ENCODE measurements at regions not wholly inside any gene's neighbourhood (a gene's known extent, or its start where the extent isn't known, plus 50 kb on each side); places are given as distances from the start of the nearest gene placed in this dataset.

DNA sequence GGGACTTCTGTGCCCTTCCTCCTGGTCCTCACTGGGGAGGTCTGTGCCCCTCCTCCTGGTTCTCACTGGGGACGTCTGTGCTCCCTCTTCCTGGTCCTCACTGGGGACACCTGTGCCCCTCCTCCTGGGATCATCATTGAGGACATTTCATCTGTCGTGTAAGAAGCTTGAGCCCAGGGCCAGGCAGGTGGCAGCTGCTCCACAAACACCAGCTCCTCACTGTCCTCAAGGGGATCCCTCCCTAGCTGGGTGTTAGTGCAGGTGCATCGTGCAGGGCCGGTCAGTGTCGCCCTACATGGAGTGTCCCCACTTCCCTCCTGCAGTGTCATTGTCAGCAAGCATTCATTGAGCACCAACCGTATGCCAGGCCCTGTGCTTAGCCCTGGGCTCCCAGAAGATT lies 312.7 kb downstream of the PTPRU start:
- DNase-seq: no peak

DNA sequence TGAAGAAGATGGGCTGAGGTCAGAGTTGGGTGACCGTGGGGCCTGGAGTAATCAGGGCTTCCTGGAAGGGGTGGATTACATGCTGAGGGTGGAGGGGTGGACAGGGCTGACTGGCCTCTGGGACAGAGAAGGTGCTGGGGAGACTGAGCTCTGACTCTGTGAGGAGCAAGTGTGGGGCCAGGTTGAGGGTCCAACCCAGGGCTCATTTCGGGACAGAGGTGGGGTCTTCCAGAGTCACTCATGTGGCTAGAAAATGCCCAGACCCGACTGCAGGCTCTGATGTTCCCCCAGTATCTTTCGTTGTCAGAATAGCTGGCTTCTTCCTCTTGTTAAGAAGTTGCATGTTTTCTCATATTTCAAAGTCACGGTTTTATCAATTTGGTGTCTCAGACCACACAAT lies 311.8 kb downstream of the PTPRU start:
- no peak for DNase-seq

DNA sequence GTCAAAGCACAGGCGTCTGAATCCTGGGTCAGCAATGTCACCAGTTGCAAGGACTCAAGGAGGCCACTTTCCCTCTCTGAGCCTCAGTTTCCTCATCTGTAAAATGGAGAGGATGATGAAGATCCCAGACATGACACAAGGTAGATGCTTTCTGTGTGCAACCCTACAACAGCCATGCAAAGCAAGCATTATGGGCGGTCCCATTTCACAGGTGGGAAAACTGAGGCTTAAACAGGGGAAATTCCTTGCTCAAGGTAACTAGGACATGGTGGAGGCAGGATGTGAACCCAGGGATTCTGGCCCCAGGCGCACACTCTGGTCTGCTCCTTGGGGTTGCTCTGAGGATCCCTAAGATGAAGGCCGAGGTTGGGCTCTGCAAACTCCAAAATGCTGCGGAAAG lies 311.0 kb downstream of the PTPRU start:
- DNase-seq: no peak

DNA sequence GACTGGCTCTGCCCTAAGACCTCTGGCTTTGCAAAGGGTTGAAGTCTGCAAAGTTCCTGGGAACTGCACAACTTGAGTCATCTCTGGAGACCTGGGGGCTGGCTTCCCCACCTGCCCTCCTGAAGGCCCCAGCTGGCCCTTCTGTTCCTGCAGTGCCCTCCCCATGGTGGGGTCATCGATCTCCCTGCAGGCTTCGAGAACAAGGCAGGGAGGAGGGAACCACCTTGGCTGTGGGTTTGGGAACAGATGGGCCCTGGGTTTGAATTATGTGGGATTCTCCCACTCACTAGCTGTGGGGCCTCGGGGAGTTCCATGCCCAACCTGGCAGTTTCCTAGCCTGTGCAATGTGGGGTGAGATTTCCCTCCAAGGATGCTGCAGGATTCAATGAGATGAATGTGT lies 310.2 kb downstream of the PTPRU start:
- no peak for DNase-seq

DNA sequence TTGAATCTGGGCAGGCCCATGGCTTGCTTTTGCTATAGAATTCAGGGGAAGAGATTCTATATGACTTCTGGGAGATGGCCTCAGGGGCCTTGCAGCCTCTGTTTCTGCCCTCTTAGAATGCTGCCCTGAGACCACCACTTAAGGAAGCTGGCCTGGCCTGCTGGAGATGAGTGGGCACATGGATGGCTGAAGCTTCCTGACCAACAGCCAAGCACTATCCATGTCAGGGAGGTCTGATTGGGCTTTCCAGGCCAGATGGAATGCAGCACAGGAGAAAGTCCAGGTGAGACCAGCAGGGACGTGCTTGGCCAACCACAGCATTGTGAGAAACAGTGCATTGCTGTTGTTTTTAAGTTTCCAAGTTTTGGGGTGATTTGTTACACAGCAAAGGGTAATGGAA lies 308.1 kb downstream of the PTPRU start:
- DNase-seq: no peak

DNA sequence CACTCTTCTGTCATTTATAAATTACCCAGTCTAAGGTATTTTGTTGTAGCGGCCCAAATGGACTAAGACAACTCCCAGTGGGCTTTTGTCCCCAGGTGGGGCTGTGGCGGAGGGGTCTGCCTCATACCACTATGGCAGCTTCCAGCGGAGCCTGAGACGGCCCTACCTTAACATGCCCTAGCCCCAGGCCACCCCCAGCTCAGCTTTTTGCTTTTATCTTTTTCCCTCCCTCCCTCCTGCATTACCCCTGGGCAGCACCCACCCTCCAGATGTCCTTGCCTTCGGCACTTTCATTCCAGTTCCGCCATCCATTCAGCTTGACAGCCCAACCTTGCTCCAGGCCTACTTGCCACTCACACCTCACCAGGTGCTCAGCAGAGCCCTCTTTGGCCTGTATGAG lies 307.3 kb downstream of the PTPRU start:
- DNase-seq: no peak

DNA sequence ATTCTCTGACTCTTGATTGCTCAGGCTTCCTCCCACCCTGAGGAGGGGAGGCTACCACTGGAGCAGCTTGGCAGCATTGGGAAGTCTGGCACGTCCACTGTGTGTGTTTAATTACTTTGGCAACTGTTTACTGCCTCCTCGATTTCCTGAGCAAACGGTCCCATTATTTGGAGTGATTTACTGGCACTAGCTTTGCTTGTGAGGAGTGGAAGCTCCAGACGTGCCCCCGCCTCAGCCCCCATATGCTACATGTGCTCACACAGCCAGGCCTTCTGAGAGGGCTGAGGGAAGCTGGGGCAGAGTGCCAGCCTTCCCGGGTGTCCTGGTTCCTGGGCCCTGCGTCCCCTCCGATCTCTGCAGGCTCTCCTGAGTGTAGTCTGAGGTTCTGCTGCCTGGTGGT lies 306.2 kb downstream of the PTPRU start:
- DNase-seq: no peak

DNA sequence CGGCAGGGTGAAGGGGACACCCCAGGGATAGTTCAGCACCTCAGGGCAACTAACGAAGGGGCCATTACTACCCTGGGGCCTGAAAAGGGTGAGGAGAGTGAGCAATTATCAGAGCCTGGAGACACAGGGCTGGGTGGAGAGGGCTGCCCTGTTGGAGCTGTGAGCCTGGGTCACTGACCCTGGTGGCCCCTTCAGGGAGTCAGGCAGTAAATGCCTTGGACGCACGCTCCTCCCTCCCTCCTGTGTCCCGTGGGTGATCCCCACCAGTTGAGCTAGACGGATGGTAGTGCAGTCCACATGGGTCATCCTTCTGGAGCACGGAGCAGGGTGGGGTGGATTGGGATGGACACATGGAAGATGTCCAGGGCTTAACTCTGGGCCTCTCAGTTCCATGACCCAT lies 305.3 kb downstream of the PTPRU start:
- no peak for DNase-seq

DNA sequence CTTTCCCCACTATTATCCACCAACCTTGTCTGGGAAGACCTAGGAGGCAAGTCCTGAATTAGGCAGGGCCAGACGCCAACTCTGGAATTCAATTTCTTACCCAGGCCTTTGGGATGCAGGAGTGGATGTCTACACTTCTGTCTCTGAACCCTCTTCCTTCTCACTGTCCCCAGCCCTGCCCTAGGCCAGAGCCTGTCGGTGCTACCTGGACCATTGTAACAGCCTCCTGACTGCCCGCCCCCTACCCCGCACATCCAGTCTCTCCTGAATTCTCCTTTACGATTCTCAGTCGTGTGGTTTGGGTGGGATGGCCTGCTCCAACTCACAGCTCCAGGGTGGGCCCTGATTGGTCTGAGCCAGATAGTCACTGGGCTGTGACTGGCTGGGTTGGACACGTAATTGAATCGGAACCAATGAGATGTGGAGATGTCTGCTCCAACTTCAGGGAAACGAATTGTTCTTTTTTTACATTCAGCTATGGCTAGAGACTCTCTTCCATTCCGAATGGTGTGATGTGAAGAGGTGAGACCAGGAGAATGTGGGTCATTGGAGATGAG lies 304.6 kb downstream of the PTPRU start:
- no peak for DNase-seq

DNA sequence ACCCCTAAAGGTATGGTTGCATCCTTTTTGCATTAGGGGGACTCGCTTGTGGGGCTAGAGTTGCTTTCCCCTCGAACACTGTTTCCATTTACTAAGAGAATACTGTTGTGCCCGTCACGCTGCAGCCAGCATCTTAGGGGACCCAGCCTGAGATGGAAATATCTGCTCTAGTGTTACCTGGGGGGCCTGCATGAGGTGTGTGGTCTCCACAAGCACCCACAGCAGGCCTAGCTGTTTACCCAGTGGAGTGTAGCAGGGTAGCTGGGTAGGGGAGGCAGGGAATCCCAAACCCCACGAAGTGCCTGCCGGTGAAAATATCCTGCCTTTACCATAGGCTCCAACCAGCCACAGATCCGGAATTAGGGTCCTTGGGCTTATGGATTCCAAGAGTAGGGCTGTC lies 303.6 kb downstream of the PTPRU start:
- no peak for DNase-seq

DNA sequence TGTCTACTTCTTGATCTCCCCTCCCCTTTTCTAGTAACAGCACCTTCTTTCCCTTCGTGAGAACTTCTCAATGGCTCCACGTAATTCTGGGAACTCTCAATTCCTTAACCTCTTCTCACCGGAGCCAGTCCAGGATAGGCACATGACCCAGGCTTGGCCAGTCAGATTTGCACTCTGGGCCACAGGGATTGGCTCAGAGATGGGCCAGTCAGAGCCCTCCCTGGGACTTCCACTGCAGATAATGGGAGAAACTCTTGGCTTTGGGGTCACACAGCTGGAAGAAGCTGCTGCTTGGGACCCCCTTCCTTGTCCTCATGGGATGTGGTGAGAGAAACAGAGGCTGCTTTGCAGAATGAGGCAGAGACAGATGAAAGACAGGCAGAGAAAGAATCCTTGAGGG lies 302.3 kb downstream of the PTPRU start:
- DNase-seq: no peak

DNA sequence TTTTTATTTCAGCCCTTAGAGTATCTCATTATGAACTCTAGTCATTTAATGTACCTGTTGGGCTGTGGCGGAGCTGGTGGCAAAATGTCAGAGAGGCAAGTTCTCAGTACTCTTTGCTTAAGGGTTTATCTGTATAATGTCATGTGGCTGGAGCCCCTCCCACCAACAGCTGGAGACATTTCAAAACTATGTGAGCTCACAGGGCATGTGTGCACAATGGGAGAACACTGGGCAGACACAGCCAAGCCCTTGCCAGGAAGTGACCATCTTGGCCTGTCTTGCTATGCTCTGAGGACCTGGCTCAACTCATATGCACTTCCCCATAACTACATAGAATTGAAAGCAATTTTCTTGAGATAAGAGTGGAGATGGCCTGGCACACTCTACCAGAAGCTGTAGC lies 296.4 kb downstream of the PTPRU start:
- DNase-seq: no peak

DNA sequence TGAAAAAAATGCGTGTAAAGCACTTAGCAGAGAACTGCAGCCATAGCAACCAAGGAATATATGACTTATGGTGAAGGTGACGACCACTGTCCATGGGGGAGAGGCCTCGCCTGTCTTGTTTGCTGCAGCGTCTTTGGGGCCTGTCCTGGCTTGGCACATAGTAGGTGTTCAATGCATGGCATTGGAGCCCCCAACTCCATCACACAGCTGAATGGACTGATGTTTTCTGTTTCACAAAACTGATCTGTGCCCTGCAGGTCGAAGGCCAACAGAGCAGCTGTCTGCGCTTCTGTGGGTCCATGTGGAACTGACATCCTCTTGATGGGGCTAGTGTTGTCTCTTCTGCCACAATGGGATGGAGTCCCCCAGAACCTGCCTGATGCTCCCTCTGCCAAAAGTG lies 296.0 kb downstream of the PTPRU start:
- no peak for DNase-seq

DNA sequence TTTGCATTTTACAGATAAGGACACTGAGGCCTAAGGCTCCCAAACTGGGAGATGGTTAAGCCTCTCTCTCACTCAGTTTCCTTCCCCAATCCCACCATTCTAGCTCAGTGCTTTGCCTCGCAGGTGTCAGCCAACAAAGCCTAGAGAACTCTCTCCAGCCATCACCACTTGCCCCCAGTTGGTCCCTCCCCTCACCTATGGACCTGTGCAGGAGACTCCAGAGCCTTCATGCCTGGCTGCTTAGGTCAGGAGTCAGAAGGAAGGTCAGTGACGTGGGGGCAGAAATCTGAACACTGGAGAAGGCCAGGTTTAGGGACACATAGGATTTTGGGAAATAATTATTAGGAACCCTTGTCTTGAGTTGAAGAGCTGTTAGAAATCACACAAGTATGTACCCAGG lies 295.3 kb downstream of the PTPRU start:
- no peak for DNase-seq

DNA sequence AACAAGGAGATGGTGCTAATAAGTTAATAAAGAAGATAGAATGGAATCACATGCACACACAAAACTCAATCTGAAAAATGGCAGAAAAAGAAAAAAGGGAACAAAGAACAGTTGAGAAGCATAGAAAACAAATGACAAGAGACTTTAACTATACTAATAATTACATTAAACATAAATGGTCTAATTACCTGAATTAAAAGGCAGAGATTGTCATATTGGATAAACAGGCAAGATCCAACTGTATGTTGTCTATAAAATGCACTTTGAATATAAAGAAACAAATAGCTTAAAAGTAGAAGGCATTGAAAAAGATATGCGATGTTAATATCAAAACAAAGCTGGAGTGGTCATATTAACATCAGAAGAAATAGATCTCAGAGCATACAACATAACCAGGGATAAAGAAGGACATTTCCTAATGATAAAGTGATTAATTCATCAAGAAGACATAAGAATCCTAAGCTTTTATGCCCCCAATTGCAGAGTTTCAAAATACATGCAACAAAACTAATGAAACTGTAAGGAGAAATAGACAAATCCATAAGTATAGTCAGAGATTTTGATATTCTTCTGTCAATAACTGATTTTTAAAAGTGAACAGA lies 293.5 kb downstream of the PTPRU start:
- DNase-seq: no peak

DNA sequence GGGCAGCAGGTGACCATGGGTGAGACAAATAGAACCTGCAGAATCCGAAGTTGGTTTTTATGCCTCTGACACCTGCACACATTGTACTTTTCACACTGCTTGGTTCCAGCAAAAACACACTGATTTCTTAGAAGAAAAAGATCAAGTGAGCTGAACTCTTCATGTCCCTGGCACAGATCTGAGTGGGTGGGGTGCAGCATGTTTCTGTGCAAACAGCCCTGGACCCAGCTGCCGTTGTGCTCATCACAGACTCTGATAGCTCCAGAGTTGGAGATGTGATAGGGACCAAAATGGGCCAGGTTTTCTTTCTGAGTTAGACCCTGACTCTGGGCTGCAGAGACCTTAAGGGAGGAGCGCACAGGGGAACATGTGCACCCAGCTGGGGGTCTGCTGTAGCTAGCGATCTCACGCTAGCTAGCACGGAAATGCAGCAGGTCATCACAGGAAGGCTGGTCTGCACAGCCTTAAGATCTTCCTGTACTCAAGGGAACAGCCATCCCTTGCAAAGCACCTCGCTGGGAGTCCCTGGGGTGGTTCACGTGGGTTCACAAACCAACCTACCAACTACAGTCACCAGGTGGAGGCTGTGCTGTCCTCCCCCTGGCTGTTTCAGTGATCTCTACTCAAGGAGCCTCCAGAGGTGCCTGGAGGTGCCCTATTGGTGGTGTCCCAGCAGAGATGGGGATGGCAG lies 291.1 kb downstream of the PTPRU start:
- no peak for DNase-seq

DNA sequence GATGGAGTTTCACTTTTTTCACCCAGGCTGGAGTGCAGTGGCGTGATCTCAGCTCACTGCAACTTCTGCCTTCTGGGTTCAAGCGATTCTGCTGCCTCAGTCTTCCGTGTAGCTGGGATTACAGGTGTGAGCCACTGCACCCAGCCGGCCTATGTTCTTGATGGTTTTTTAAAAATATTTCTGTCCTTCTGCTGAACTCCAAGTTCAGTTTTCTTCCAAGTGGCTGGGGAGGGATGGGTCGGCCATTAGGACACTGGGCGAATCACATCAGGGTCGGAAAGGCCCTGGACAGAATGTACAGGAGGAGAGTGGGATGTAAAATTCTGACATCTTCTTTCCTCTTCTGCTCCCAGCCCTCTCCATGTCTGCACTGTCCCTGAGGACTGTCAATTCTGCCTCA lies 289.6 kb downstream of the PTPRU start:
- DNase-seq: no peak

DNA sequence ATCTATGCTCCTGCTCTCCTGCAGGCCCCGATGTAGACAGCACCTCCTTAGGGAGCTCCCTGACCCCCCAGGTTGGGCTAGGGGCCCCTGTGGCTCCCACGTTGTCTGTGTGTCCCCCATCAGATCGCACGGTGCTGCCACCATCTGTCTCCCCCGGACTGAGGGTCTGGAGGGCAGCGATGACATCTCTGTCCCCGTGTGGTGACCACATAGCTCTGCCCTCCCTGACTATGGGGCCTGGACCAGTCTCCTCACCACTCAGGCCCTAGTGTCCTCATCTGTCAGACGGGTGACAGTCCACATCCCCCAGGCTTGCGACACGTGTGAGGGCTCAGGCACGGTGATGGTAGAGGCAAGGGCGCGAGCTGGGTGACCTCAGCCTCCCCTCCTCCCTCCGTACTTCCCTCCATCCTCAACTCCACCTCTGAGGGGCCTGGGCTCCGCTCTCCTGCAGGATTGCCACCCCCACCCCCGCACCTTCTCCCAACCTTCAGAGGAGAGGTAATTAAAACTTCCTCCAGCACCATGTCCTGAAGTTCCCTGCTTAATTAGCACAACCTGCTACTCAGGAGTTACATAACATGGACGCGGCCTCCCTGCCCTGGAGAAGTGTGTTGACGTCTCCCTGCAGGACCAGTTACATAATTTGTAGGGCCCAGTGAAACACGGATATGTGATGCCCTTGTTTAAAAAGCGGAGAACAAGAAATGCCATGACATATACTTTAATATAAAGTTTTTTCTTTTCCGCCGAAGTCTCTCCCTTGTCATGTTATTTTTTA lies 288.2 kb downstream of the PTPRU start:
- DNase-seq: no peak

DNA sequence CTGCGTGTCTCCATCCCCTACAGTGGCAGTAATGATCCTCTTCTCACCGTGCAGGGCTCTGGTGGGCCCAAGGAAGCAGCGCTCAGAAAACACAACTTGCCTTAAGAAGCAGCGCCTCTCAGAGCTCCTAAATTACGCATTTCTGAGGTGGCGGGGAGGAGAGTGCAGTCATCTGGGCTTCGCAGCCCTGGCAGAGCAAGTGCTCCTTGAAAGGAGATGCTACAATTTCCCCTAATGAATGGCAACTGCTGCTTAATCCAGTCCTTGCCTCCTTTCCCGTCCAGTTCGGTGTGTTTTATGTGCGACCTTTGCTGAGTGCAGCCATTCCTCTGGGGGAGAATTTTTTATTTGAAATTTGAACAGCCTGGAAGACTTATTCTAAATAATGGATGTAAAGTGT lies 287.3 kb downstream of the PTPRU start:
- no peak for DNase-seq

DNA sequence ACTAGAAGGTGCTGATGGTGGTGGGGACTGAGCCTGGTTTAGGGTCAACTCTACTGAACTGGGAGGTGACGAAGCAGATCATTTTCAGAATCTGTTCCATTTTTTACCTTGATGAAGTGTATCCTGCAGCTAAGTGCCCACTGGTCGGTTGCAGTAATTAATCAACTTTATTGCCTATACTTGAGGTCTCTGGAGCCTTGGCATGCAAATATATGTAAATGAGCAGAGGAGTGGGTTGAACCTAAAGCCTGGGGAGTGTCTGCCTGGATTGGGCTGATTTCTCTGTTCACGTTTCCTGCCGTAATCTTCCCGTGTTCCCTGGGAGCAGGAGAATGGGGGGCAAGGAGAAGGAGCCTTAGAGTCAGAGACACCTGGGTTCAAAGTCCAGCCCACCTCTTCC lies 286.8 kb downstream of the PTPRU start:
- DNase-seq: no peak

DNA sequence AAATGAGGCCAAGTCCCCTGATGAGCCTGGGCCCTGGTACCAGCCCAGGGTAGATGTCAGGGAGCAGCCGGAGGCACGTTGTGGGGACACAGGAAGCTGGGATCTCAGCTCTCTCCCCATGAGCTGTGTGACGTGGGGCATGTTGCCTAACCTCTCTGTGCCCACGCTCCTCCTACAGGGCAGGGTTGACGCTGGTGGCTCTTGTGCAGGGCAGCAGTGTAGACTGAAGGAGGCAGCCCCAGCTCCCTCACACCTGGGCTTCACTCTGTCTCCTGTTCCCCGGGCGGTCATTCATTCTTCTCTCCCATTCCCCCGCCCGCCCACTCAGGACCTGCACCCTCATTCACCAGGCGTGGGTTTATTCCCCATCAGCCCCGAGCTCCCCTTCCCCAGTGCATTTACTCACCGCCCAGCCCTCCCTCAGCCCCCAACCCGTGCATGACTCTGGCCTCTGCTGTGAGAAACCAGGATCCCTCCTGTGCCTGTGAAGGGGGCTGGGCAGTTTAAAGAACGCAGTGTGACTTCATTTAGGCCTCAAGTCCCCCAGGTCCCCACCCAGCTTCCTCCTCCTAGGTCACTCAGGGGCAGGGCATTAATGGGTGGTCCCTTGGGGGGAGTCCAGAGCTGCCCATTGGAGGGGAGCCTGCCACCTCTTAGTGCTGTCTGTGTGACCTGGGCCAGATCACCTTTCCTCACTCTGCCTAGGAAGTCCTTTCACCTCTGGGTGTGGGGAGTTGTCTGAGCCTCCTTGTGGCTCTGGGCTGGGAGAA lies 285.7 kb downstream of the PTPRU start:
- no peak for DNase-seq

DNA sequence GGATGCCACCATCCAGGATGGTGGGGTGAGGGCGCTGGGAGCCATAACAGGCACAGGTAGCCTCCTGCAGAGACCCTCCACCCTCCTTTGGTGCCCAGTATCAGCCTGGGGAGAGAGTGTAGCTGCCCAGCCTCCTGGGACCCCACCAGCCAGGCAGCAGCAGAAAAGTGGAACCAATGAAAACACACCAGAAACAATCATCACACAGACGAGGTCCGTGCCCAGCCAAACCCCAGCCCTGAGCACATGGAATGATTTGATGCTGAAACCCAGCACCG lies 285.1 kb downstream of the PTPRU start:
- DNase-seq: no peak

DNA sequence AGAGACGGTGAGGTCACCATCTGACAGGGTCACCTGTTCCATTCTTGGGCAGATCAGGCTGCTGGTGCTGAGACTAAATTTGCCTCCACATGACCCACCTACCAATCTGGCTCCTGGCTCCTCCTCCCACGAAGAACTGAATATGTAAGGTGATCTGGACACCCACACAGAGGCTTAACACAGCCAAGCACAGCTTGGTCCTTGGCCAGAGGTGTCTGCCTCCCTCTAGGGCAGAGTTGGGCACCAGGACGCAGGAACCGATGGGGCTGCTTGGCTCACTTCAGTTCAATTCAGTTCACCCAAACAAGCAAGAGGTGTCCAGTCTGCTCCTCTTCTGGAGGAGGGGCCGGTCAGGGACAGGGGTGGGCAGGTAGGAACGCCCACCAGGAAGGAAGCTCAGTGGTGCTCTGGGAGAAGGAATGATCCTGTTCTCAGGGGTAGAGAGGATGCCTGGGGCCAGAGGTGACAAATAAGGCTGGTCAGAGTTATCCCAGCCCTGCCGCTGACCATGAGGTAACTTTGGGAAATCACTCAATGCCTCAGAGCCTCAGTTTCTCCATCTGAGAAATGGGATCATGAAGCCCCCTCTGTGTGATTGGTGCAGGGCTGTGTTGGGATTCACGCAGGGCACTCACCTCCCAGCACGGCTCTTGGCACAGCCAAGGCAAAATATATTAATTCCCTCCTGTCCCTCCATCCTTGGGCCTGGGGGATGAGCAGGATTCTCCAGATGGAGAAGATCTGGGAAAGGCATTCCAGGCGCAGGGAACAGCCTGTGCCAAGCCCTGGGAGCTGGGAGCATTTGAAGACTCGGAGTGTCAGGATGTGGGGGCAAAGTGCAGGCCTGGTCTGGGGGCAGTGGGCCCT lies 284.5 kb downstream of the PTPRU start:
- DNase-seq: no peak
